ENCODE measurements at regions not wholly inside any gene's neighbourhood (a gene's known extent, or its start where the extent isn't known, plus 50 kb on each side); places are given as distances from the start of the nearest gene placed in this dataset.

DNA sequence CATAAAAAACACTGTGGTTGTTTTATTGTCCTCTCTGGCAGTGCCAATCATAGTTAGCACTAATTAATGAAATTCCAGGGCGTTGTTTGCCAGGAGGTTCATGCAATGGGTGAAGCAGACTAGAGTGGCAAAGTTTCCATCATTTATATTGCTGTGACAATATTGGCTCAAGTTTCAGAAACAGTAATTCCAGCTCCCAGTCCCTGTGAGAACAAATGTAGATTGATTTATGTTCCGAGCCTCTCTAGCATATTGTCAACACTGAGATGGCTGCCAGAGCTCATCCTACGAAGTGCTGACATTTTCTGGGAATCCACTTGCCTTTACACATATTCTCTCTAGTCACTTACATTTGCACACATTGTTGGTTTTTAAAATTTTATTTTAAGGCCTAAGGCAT lies 440.0 kb upstream of the IGFBP7 start:
- no peak for DNase-seq

- no peak for DNase-seq
These were observed 438.7 kb upstream of the IGFBP7 start for GRCh38 chr4:57548856-57549255.

GRCh38 chr4:57544811-57545654 lies 434.8 kb upstream of the IGFBP7 start:
- no peak for DNase-seq

DNA sequence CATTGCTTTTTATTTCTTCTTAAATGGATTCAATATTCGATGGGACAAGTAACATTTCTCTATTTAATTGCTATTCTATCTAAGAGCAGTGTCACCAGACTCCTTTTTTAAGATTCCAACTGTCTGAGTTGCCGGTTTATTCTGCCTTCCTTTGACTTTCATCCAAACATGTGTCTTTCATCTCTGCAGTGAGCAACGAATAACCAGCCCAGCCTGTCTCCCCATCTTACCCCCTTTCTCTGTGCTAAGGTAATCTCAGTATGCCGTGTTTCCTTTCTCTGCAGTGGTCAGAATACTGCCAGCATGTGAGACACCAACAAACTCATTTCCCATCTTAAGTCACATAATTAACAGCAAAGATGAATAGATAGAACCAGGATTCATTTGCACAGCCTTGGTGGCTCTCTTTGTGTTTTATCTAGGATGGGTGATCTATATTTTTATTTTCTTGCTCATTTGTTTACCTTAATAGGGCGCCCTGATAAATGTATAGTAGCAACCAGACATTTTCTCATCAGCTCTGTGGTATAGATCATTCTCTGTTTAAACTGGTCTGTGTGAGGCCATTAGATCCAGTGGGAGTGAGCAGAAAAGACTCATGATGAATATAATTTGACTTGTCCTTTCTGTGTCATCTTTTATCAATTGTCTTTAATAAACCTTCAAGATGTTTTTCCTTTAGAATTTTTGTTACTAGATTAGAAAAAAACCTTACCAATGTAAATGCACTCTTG lies 394.8 kb upstream of the IGFBP7 start:
- DNase-seq: no peak

DNA sequence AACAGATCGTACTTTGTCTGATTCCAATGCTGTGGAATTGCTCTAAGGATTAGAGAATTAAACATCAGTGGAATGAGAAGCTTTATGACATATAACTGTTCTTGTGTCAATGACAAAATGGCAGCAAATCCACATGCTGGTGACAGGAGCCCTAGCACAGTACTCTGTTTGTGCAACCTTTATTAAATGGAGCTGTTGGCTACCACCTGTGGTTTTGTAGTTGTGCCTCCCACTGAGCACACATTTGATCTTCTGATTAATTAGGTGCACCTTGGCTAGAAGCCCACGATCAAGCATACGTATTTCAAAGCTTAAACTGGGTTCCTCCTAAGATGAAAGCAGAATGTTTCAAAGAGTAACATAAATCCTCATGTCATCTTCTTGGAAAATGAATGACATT lies 394.0 kb upstream of the IGFBP7 start:
- DNase-seq: no peak

DNA sequence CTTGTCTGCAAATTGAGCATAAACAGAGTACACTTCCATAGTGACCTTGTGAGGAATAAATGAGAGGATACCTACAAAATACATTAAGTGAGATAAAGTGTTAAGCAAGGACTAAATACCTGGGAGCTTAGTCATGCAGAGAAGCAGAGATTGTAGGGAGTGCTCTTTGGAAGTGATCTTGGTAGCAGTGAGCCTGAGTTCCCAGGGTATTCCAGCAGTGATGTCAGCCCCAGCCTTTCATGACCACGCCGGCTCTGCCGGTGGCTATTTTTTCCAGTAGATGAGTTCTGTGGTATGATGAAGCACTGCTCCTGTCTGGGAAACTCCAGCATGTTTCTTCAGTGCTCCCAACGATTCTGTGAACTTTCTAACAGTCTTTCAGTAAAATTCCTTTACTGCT lies 391.5 kb upstream of the IGFBP7 start:
- DNase-seq: no peak

DNA sequence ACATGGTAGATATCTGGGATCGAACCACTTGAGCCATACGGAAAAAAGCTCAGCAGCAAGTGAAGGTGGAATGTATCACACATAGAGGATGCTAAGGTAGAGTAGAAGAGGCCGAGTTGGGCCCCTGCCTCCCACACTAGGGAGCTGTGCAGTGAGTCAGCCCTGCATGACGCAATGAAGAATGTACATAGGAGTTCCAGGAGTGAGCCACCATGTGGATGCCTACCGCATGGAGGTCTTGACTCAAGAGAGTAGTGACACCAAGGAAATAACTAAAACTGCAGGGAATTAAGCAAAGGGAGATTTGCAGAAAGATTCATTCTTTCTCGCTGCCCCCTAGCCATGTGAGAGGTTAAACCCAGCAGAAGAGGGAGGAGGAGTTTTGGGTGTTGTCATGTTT lies 389.6 kb upstream of the IGFBP7 start:
- no peak for DNase-seq

- DNase-seq: no peak
These were observed 388.1 kb upstream of the IGFBP7 start for GRCh38 chr4:57498251-57498650.

DNA sequence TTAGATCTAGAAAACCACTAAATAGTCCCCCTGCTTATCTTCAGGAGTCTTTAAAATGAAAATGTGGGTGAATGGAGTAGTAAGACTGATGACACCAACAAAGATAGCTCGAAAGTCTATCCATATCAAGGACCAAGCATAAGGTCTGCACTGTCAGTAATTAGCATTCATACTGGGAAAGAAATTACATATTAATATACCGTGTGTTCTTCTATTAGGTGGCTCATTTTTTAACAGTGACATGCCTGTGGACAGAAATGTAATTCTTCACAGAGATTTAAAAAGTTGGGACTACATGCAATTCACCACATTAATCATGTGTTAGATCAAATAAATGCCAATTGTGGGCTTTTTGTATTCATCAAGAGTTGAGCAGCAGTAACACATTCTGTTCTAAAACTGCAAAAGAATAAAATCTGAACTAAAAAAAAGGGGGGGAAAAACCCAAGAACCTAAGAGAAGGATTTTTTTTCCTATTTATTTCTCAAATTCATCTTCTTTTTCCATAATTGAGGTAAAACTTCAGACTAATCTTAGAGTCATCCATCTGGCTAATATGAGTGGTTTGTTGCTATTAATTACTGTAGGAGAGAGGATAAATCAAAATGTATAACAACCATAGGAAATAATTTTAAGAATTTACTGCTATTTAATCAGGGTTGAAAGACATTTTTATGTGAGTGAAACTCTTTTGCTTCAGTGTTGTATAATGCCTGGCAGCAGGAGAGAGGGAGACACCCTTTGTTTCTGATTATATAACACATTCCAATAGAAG lies 386.7 kb upstream of the IGFBP7 start:
- DNase-seq: no peak

DNA sequence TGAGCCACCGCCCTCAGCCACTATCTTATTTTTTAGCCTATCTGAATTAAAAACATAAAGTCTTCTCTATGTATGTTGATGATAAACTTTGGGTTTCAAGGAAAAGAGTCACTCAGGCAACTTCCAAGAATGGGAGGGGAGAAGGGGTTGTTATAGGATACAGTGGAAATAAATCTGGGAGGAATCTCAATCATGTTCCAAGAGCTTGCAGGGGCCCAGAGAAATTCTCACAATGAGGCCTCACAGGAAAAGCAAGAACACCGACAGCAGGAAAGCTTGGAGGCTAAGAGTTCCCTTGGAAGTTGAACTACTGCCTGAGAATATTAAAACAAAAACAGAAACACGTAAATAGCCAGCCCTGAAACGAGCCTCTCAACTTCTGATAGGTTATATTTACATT lies 384.6 kb upstream of the IGFBP7 start:
- no peak for DNase-seq

- no peak for DNase-seq
These were observed 382.2 kb upstream of the IGFBP7 start for GRCh38 chr4:57492251-57492878.

GRCh38 chr4:57491388-57491787 lies 381.2 kb upstream of the IGFBP7 start:
- DNase-seq: no peak

- DNase-seq: no peak
These were observed 380.5 kb upstream of the IGFBP7 start for GRCh38 chr4:57490520-57491255.

DNA sequence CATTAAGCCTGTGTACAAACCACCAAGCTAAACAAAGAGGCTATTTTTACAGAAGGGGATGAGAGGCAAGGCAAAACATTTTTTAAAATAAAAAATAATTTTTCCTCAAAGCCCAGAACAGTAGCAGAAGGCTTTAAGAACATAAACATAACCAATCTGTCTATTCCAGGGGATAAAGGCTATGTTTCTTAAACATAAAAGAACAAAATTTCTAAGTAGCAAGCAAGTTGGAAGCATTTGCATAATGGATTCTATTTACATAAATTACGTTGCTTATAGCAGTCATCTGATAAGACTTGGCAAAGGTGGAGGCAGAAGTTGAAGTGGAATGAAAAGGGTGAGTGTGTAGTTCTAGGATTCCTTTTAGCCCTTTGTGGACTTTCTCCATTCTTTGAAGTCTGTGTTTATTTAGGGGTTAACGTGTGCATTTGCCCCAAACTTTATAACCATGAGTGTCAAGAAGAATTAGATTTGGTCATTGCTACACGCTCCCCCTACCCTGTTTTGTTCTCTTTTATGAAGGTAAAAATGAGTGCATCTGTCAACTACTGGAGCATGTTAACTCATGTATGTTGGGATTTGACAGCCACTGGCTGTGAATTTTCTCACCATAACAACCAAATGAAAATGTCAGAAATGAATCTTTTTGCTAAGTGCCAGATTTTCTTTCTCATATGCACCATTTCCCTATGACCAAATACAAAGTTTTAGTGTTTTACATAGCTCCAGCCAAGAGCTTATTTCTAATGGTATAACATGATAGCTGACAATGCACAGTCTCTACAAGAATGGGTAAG lies 378.4 kb upstream of the IGFBP7 start:
- DNase-seq: no peak

DNA sequence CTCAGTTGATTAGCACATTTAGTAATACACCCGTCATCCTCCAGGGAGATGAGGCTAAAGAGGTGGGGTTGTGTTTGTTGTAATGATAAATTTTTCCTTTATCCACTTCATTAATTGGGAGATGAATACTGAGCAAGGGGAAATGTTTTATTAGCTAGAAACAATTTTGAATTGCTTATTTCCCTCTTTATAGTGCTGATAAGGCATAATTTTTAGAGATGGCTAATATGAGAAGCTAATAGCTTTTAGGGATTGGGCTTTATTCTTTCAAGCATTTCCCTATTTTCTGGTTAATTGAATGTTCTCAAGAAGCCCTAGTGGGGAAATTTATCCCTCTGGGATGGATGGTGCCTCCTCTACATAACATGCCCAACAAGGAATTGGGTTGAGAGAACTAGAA lies 365.2 kb upstream of the IGFBP7 start:
- DNase-seq: no peak

GRCh38 chr4:57465321-57466056 lies 355.3 kb upstream of the IGFBP7 start:
- no peak for DNase-seq

GRCh38 chr4:57462843-57463242 lies 352.7 kb upstream of the IGFBP7 start:
- no peak for DNase-seq

- no peak for DNase-seq
These were observed 350.8 kb upstream of the IGFBP7 start for GRCh38 chr4:57460967-57461366.

- DNase-seq: no peak
These were observed 338.7 kb upstream of the IGFBP7 start for GRCh38 chr4:57448901-57449300.

DNA sequence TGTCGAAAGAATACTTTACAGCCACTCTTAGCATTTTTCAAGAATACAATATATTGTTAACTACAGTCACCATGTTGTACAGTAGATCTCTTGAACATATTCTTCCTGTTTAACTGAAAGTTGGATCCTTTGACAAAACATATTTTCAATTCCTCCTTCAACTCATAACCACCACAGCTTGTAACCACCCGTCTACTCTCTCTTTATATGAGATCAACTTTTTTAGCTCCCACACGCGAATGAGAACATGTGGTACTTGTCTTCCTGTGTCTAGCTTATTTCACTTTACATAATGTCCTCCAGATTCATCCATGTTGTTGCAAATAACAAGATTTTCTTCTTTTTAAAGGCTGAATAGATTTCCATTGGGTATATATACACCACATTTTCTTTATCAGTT lies 338.3 kb upstream of the IGFBP7 start:
- DNase-seq: no peak

- DNase-seq: no peak
These were observed 336.1 kb upstream of the IGFBP7 start for GRCh38 chr4:57446266-57446665.

Data from activated effector memory CD4-positive, alpha-beta T cell treated with anti-CD3 and anti-CD28 coated beads, Interleukin-2, amount 50 U/mL, for 16 hours (primary cell).